BE2C (cell line): ENCODE measurements at regions not wholly inside any gene's neighbourhood (a gene's known extent, or its start where the extent isn't known, plus 50 kb on each side); places are given as distances from the start of the nearest gene placed in this dataset.

ENCODE experiments used
- DNase-seq: peaks from one replicate; pipeline ENCODE4 v3.0.0-alpha.2; 2020
- H3K27me3 ChIP-seq: fragments of 250-450 bp; sonication (Bioruptor Pico); 2 replicates; pipeline ENCODE4 v1.5.1; 2020; ENCODE audit warnings: mild to moderate bottlenecking
- H3K36me3 ChIP-seq: fragments of 250-450 bp; sonication (Bioruptor Pico); 2 replicates; pipeline ENCODE4 v1.5.1; 2020; ENCODE audit warnings: mild to moderate bottlenecking
- H3K4me1 ChIP-seq: fragments of 250-450 bp; sonication (Bioruptor Pico); 2 replicates; pipeline ENCODE4 v1.5.1; 2020
- H3K4me3 ChIP-seq: 2 replicates; pipeline ENCODE4 v1.5.1; 2011; ENCODE audit warnings: low read depth, low read length
- H3K9me3 ChIP-seq: fragments of 250-450 bp; sonication (Bioruptor Pico); 2 replicates; pipeline ENCODE4 v1.5.1; 2020
- CTCF ChIP-seq: IDR thresholded peaks from 2 replicates; pipeline ENCODE4 v1.5.1; 2012; ENCODE audit warnings: mild to moderate bottlenecking, low read depth, low read length

- no peak for TF ChIP-seq CTCF
- no peaks in the 10 kb centered on the region for H3K9me3 ChIP-seq
- H3K36me3 ChIP-seq: no peaks in the 10 kb centered on the region
- H3K4me3 ChIP-seq: no peak overlapping the region
- DNase-seq: no peak
- H3K27me3 ChIP-seq: no peaks in the 10 kb centered on the region
- no peaks in the 10 kb centered on the region for H3K4me1 ChIP-seq
Observed at GRCh38 chr2:188013767-188014166, 277.9 kb upstream of the GULP1 start.

GRCh38 chr2:188016917-188017316 lies 274.8 kb upstream of the GULP1 start:
- H3K36me3 ChIP-seq: no peaks in the 10 kb centered on the region
- H3K4me1 ChIP-seq: no peaks in the 10 kb centered on the region
- no peak for TF ChIP-seq CTCF
- H3K4me3 ChIP-seq: no peak overlapping the region
- DNase-seq: no peak
- no peaks in the 10 kb centered on the region for H3K9me3 ChIP-seq
- H3K27me3 ChIP-seq: no peaks in the 10 kb centered on the region

GRCh38 chr2:188022389-188022788 lies 269.3 kb upstream of the GULP1 start:
- no peak for TF ChIP-seq CTCF
- no peaks in the 10 kb centered on the region for H3K36me3 ChIP-seq
- DNase-seq: no peak
- H3K4me3 ChIP-seq: no peak overlapping the region
- H3K27me3 ChIP-seq: no peaks in the 10 kb centered on the region
- H3K9me3 ChIP-seq: no peaks in the 10 kb centered on the region
- no peaks in the 10 kb centered on the region for H3K4me1 ChIP-seq

GRCh38 chr2:188023035-188023434 lies 268.6 kb upstream of the GULP1 start:
- Histone ChIP-seq H3K4me3 (no peak overlapping the region), H3K36me3 (no peaks in the 10 kb centered on the region), H3K27me3 (no peaks in the 10 kb centered on the region), H3K4me1 (no peaks in the 10 kb centered on the region), H3K9me3 (no peaks in the 10 kb centered on the region)
- DNase-seq: no peak
- no peak for TF ChIP-seq CTCF

- Histone ChIP-seq H3K4me3 (no peak overlapping the region), H3K27me3 (no peaks in the 10 kb centered on the region), H3K4me1 (no peaks in the 10 kb centered on the region), H3K9me3 (no peaks in the 10 kb centered on the region), H3K36me3 (no peaks in the 10 kb centered on the region)
- TF ChIP-seq CTCF: no peak
- DNase-seq: no peak
Observed at GRCh38 chr2:188024811-188025210, 266.9 kb upstream of the GULP1 start.

GRCh38 chr2:188028739-188029138 lies 262.9 kb upstream of the GULP1 start:
- no peaks in the 10 kb centered on the region for H3K36me3 ChIP-seq
- no peaks in the 10 kb centered on the region for H3K4me1 ChIP-seq
- no peak for DNase-seq
- no peak for TF ChIP-seq CTCF
- no peaks in the 10 kb centered on the region for H3K9me3 ChIP-seq
- no peak overlapping the region for H3K4me3 ChIP-seq
- H3K27me3 ChIP-seq: no peaks in the 10 kb centered on the region
